ENCODE measurements at regions not wholly inside any gene's neighbourhood (a gene's known extent, or its start where the extent isn't known, plus 50 kb on each side); places are given as distances from the start of the nearest gene placed in this dataset.
"Not testable (repeated sequence)": the region's sequence is repeated elsewhere in the genome, so short reads cannot be mapped to it uniquely, and the experiment has no call there.

GRCh38 chr10:5576780-5577624, 52.2 kb downstream of the CALML3 start:
- no peak for ATAC-seq (replicated peaks in 1 of 2)
- Mint-ChIP-seq H3K4me1 (ENCODE audit: low read depth) (no peaks in the 10 kb centered on the region), H3K36me3 (ENCODE audit: insufficient read depth in 2 of 2) (no peaks in the 10 kb centered on the region), H3K9me3 (peaks cover 0 to 3% of the 10 kb centered on the region in 2 donors), H3K27ac (no peak overlapping the region), H3K4me3 (no peak overlapping the region), H3K27me3 (ENCODE audit: low read depth) (no peaks in the 10 kb centered on the region)
- DNase-seq = no peak

DNA sequence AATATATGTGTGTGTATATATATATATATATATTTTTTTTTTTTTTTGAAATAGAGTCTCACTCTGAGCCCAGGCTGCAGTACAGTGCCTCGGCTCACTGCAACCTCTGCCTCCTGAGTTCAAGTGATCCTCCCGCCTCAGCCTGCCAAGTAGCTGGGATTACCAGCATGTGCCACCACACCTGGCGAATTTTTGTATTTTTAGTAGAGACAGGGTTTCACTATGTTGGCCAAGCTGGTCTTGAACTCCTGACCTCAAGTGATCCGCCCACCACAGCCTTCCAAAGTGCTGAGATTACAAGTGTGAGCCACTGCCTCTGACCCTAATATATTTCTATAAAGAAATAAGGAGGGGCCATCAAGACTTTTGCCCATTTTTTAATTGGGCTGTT, 55.3 kb downstream of the CALML3 start:
- not testable (repeated sequence) for H3K9me3 Mint-ChIP-seq; H3K27me3 Mint-ChIP-seq (ENCODE audit: low read depth); H3K4me1 Mint-ChIP-seq (ENCODE audit: low read depth); H3K4me3 Mint-ChIP-seq; DNase-seq; H3K27ac Mint-ChIP-seq; H3K36me3 Mint-ChIP-seq (ENCODE audit: insufficient read depth in 2 of 2); ATAC-seq (replicated peaks in 1 of 2)

GRCh38 chr10:5581670-5582566, 57.2 kb downstream of the CALML3 start:
- H3K36me3 Mint-ChIP-seq (ENCODE audit: insufficient read depth in 2 of 2) = no peaks in the 10 kb centered on the region
- DNase-seq = no peak
- H3K4me1 Mint-ChIP-seq (ENCODE audit: low read depth) = no peaks in the 10 kb centered on the region
- no peak for ATAC-seq (replicated peaks in 1 of 2)
- H3K27me3 Mint-ChIP-seq (ENCODE audit: low read depth) = peaks cover 12% of the 10 kb centered on the region
- H3K9me3 Mint-ChIP-seq = peaks cover 0 to 3% of the 10 kb centered on the region in 2 donors
- H3K4me3 Mint-ChIP-seq = no peak overlapping the region
- H3K27ac Mint-ChIP-seq = no peak overlapping the region

GRCh38 chr10:5582736-5583135, 58.0 kb downstream of the CALML3 start:
- Mint-ChIP-seq H3K27me3 (ENCODE audit: low read depth) (peaks cover 16% of the 10 kb centered on the region), H3K9me3 (peaks cover 0 to 3% of the 10 kb centered on the region in 2 donors), H3K36me3 (ENCODE audit: insufficient read depth in 2 of 2) (no peaks in the 10 kb centered on the region), H3K4me1 (ENCODE audit: low read depth) (no peaks in the 10 kb centered on the region), H3K4me3 (no peak overlapping the region), H3K27ac (no peak overlapping the region)
- DNase-seq (no peak), ATAC-seq (replicated peaks in 1 of 2) (no peak)

DNA sequence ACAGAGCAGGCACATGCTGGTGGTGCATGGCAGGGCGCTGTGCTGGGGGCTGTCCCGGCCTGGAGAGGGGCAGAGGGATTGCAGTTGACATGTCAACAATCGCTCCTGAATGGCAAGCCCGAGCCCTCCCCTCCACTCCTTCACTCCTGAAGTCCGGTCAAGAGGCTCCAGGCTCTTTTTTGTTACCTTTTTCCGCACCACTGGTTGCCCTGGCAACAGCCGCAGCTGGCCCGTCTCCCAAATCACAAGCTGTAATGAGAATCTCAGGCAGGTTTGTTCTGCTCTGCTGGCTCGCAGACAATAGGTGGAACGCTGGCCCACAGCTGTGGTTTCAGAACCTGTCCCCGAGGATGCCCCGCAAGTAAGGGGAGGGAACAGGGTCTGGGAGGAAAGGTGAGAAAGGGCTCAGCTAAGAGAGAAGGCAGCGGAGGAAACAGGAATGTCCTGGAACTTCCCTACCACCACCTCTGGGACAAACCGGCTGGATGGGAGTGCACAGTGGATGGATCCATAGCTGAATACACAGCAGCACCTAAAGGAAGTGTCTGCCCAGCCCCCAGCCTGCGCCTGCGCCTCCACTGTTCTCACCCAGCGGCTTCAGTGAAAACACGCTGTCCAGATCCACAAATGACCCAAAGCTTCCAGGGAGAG, 58.9 kb downstream of the CALML3 start:
- ATAC-seq (replicated peaks in 1 of 2) (no peak), DNase-seq (no peak)
- Mint-ChIP-seq H3K4me3 (no peak overlapping the region), H3K27me3 (ENCODE audit: low read depth) (peaks cover 16% of the 10 kb centered on the region), H3K27ac (no peak overlapping the region), H3K9me3 (peaks cover 0 to 3% of the 10 kb centered on the region in 2 donors), H3K4me1 (ENCODE audit: low read depth) (no peaks in the 10 kb centered on the region), H3K36me3 (ENCODE audit: insufficient read depth in 2 of 2) (no peaks in the 10 kb centered on the region)

DNA sequence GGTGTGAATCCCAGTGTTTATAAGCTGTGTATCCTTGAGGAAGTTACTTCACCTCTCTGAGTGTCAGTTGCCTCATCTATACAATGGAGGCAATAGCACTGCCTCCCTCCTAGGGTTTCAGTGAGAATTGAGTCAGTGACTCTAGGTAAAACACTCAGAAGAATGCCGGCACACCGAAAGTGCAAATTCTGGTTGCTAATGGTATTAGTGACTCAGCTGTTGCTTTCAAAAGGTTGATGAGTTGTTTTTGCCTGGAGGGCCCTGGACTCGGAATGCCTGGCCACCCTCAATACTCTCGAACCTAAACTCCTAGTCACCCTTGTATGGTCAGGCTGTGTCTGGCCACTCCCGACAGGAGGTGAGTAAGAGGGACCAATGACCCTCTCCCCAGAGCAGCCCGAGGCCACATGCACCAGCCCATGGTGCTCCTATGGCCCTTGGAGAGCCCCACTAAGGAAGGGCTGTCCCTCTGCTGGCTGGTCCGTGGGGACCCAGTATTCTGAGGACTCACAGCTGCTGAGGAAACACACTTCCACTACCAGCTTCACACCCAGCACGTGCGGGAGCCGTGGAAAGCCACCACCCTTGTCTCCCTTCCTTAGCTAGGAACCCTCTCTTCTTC, 60.2 kb downstream of the CALML3 start:
- peak; percentile 51 to 75 for ATAC-seq (replicated peaks in 1 of 2)
- Mint-ChIP-seq H3K27ac (no peak overlapping the region), H3K9me3 (peaks cover 0 to 3% of the 10 kb centered on the region in 2 donors), H3K27me3 (ENCODE audit: low read depth) (peaks cover 16% of the 10 kb centered on the region), H3K4me1 (ENCODE audit: low read depth) (peaks cover 3% of the 10 kb centered on the region), H3K36me3 (ENCODE audit: insufficient read depth in 2 of 2) (no peaks in the 10 kb centered on the region), H3K4me3 (no peak overlapping the region)
- no peak for DNase-seq

- Mint-ChIP-seq H3K27ac (no peak overlapping the region), H3K4me3 (no peak overlapping the region), H3K36me3 (ENCODE audit: insufficient read depth in 2 of 2) (no peaks in the 10 kb centered on the region), H3K4me1 (ENCODE audit: low read depth) (peaks cover 8% of the 10 kb centered on the region), H3K27me3 (ENCODE audit: low read depth) (peaks cover 16% of the 10 kb centered on the region), H3K9me3 (peaks cover 0 to 3% of the 10 kb centered on the region in 2 donors)
- DNase-seq (no peak), ATAC-seq (replicated peaks in 1 of 2) (no peak)
Observed at GRCh38 chr10:5585517-5586206, 60.9 kb downstream of the CALML3 start.

DNA sequence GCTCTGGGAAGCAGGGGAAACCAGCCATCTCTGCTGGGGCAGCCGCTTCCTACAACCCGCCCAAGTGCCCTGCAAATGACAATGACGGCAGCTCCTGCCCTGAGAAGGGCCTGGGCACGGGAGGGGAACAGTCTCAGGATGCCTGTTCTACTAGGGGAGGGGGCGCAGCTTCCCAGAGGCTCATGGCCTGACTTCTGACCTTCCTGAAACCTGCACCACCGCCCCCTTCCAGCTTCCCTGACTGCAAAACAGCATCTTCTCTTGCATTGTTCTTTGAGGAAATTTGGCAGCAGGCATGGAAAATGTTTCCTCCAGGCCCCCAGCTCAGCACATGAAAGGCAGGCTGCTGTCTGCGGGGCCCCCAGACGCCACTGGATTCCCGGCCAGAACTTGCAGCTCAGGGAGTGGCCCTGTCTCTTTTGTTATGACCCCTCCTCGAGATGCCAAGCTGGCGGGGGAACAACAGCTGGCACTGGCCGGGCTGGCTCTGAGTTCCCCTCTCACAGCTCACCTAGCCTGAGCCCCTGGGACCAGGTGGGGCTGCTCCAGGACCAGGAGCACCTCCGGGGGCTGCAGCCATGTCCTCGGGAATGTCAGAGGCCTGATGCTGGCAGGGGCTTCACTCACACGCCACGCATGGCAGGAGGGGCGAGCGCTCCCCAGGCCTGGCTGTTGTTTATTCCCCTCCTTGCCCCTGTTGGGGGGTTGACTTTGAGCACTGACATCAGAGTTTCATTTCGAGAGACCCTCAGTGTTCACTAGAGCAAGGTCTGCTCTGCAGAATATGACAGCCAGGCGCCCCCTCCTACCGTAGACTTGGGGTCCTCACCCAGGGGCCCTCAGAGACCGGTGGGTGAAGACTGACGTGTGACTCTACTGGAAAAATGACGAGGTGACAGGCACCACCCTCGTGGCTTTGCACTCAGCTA, 62.7 kb downstream of the CALML3 start:
- DNase-seq = no peak
- Mint-ChIP-seq H3K36me3 (ENCODE audit: insufficient read depth in 2 of 2) (no peaks in the 10 kb centered on the region), H3K27me3 (ENCODE audit: low read depth) (peaks cover 16% of the 10 kb centered on the region), H3K9me3 (no peaks in the 10 kb centered on the region), H3K27ac (no peak overlapping the region), H3K4me3 (no peak overlapping the region), H3K4me1 (ENCODE audit: low read depth) (peaks cover 13% of the 10 kb centered on the region)
- ATAC-seq (replicated peaks in 1 of 2) = no peak

GRCh38 chr10:5588080-5588453, 63.3 kb downstream of the CALML3 start:
- Mint-ChIP-seq H3K27me3 (ENCODE audit: low read depth) (peaks cover 16% of the 10 kb centered on the region), H3K4me1 (ENCODE audit: low read depth) (peaks cover 13% of the 10 kb centered on the region), H3K9me3 (no peaks in the 10 kb centered on the region), H3K27ac (no peak overlapping the region), H3K36me3 (ENCODE audit: insufficient read depth in 2 of 2) (no peaks in the 10 kb centered on the region), H3K4me3 (no peak overlapping the region)
- no peak for ATAC-seq (replicated peaks in 1 of 2)
- DNase-seq = no peak

DNA sequence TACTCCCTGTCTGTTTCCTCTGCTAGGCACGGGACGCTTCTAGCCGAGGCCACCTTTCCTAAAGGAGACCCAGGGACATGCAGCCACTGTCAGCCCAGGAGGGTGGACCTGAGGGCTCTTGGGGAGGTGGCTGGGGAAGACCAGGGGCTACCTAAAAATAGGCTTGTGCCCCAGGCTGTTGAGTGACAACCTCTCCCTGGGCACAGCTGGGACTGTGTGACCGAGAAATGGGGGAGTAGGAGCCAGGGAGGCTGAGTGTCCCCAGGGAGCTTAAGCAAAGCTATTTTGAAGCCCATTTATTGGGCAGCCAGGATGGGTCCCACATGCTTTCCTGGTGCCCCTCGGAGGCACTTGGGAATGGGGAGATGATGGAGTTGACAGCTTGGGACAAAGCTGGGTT, 63.8 kb downstream of the CALML3 start:
- H3K9me3 Mint-ChIP-seq = no peaks in the 10 kb centered on the region
- ATAC-seq (replicated peaks in 1 of 2) (no peak), DNase-seq (no peak)
- H3K4me3 Mint-ChIP-seq = no peak overlapping the region
- peaks cover 16% of the 10 kb centered on the region for H3K27me3 Mint-ChIP-seq (ENCODE audit: low read depth)
- H3K36me3 Mint-ChIP-seq (ENCODE audit: insufficient read depth in 2 of 2) = no peaks in the 10 kb centered on the region
- peaks cover 13% of the 10 kb centered on the region for H3K4me1 Mint-ChIP-seq (ENCODE audit: low read depth)
- H3K27ac Mint-ChIP-seq = no peak overlapping the region
